SU-DHL-6 (cell line): ENCODE measurements at regions not wholly inside any gene's neighbourhood (a gene's known extent, or its start where the extent isn't known, plus 50 kb on each side); places are given as distances from the start of the nearest gene placed in this dataset.

ENCODE experiments used
- H2AFZ ChIP-seq: fragments of 200-600 bp; sonication (generic); 2 replicates; pipeline ENCODE4 v1.6.1; 2014; ENCODE audit warnings: low read depth, mild to moderate bottlenecking, moderate library complexity, mixed read lengths, antibody characterized with exemption, low read length; ENCODE audit not compliant: severe bottlenecking
- H3F3A ChIP-seq: fragments of 200-600 bp; shearing (Covaris generic); 2 replicates; pipeline ENCODE4 v1.6.0; 2016; ENCODE audit warnings: antibody characterized with exemption, mild to moderate bottlenecking; ENCODE audit not compliant: insufficient read depth
- H3K27ac ChIP-seq: fragments of 200-600 bp; sonication (generic); 2 replicates; pipeline ENCODE4 v1.5.1; 2016; ENCODE audit warnings: low read depth, mild to moderate bottlenecking, low read length, moderate library complexity, mixed read lengths
- H3K27me3 ChIP-seq: fragments of 200-600 bp; sonication (generic), shearing (Covaris generic); 2 replicates; pipeline ENCODE4 v1.6.0; 2014; ENCODE audit warnings: mild to moderate bottlenecking, low read length
- H3K36me3 ChIP-seq: fragments of 200-600 bp; sonication (generic); 2 replicates; pipeline ENCODE4 v1.6.1; 2014; ENCODE audit warnings: mild to moderate bottlenecking, low read length, mixed read lengths
- H3K4me2 ChIP-seq: fragments of 300-600, 200-600 bp; shearing (Covaris generic), sonication (generic); 2 replicates; pipeline ENCODE4 v1.6.0; 2014; ENCODE audit warnings: low read length, low read depth, mild to moderate bottlenecking; ENCODE audit not compliant: poor library complexity, severe bottlenecking
- H3K4me3 ChIP-seq: fragments of 200-600 bp; sonication (generic); 2 replicates; pipeline ENCODE4 v1.5.1; 2014; ENCODE audit warnings: antibody characterized with exemption, low read length, mild to moderate bottlenecking, mixed read lengths; ENCODE audit not compliant: insufficient read depth, poor library complexity, severe bottlenecking
- H3K79me2 ChIP-seq: fragments of 200-600 bp; sonication (generic); 2 replicates; pipeline ENCODE4 v1.6.1; 2014; ENCODE audit warnings: mild to moderate bottlenecking, low read length, moderate library complexity; ENCODE audit not compliant: insufficient read depth
- H3K9ac ChIP-seq: fragments of 200-600 bp; sonication (generic); 2 replicates; pipeline ENCODE4 v1.7.0; 2014; ENCODE audit warnings: mild to moderate bottlenecking, low read length
- H3K9me2 ChIP-seq: fragments of 200-600 bp; sonication (generic); replicated peaks from 2 replicates; pipeline ENCODE4 v1.6.1; 2014; ENCODE audit warnings: low read length; ENCODE audit not compliant: insufficient read depth
- H3K9me3 ChIP-seq: fragments of 200-600 bp; sonication (generic); 2 replicates; pipeline ENCODE4 v1.6.1; 2014; ENCODE audit warnings: low read length, mixed read lengths; ENCODE audit not compliant: insufficient read depth
- H4K20me1 ChIP-seq: fragments of 200-600 bp; sonication (generic); 2 replicates; pipeline ENCODE4 v1.6.1; 2014; ENCODE audit warnings: low read depth, mild to moderate bottlenecking, antibody characterized with exemption, low read length, moderate library complexity, mixed read lengths
- EZH2phosphoT487 ChIP-seq: fragments of 200-600 bp; sonication (generic), shearing (Covaris generic); conservative IDR thresholded peaks from 2 replicates; pipeline ENCODE4 v1.6.1; 2018; ENCODE audit warnings: mild to moderate bottlenecking, antibody characterized with exemption, low read length, moderate library complexity, mixed read lengths
- TF ChIP-seq, protein P1 (sequence below): fragments of 200-600 bp; sonication (generic); IDR thresholded peaks from one replicate; pipeline ENCODE4 v1.5.1; 2017; ENCODE audit warnings: antibody characterized with exemption, mild to moderate bottlenecking, low read length, moderate library complexity; ENCODE audit not compliant: insufficient read depth, poor library complexity, severe bottlenecking

DNA sequence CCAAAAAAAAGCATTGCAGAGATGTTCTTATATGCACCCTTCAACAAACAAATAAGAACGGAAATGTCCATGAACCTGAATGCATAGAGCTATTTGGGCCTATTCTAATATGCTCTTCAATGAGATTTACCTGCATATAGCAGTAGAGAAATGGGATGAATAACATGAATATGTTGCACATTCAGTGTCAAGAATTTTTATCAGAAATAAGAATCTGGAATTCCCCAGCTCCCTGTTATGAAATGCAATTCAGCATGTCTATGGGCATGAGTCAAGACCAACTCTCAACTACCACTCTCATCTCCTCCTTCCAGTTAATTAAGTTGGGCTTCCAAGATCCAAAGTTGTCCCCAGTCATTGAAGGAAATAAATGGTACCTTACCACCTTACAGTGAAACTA is 133.7 kb upstream of the ALCAM start:
- no peak for TF ChIP-seq EZH2phosphoT487
- TF ChIP-seq, protein P1, sequence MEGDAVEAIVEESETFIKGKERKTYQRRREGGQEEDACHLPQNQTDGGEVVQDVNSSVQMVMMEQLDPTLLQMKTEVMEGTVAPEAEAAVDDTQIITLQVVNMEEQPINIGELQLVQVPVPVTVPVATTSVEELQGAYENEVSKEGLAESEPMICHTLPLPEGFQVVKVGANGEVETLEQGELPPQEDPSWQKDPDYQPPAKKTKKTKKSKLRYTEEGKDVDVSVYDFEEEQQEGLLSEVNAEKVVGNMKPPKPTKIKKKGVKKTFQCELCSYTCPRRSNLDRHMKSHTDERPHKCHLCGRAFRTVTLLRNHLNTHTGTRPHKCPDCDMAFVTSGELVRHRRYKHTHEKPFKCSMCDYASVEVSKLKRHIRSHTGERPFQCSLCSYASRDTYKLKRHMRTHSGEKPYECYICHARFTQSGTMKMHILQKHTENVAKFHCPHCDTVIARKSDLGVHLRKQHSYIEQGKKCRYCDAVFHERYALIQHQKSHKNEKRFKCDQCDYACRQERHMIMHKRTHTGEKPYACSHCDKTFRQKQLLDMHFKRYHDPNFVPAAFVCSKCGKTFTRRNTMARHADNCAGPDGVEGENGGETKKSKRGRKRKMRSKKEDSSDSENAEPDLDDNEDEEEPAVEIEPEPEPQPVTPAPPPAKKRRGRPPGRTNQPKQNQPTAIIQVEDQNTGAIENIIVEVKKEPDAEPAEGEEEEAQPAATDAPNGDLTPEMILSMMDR: no peak
- H3K27me3 ChIP-seq: no peaks in the 10 kb centered on the region
- H3K27ac ChIP-seq: no peak overlapping the region
- no peak overlapping the region for H2AFZ ChIP-seq
- no peak overlapping the region for H3K9ac ChIP-seq
- H3K9me2 ChIP-seq: no peaks in the 10 kb centered on the region
- H3K36me3 ChIP-seq: no peaks in the 10 kb centered on the region
- no peaks in the 10 kb centered on the region for H3K79me2 ChIP-seq
- H3K4me3 ChIP-seq: no peak overlapping the region
- no peaks in the 10 kb centered on the region for H4K20me1 ChIP-seq
- H3F3A ChIP-seq: no peaks in the 10 kb centered on the region
- H3K4me2 ChIP-seq: no peak overlapping the region
- no peaks in the 10 kb centered on the region for H3K9me3 ChIP-seq

DNA sequence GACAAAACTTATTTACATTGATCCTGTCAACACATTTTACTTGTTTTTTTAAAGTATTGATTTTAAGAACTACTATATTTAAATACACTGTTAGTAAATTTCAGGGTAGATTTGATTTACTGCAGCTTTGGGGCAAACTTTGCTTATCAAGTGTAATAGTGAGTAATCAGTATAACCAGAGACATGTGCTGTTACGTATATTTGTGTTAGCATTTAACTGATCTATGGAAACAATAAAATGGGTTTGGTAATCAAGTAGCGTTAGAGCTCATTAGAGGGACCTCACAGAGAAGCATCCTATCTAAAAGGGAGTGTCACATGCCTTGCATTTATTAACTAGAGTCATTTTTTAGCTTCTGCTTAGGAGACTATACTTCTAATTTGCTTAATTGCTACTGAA is 131.5 kb upstream of the ALCAM start:
- no peaks in the 10 kb centered on the region for H3K79me2 ChIP-seq
- no peaks in the 10 kb centered on the region for H3K9me2 ChIP-seq
- H2AFZ ChIP-seq: no peak overlapping the region
- H4K20me1 ChIP-seq: no peaks in the 10 kb centered on the region
- no peak overlapping the region for H3K4me2 ChIP-seq
- H3K27ac ChIP-seq: no peak overlapping the region
- H3F3A ChIP-seq: no peaks in the 10 kb centered on the region
- H3K36me3 ChIP-seq: no peaks in the 10 kb centered on the region
- H3K9me3 ChIP-seq: no peaks in the 10 kb centered on the region
- no peak for TF ChIP-seq EZH2phosphoT487
- TF ChIP-seq, protein P1: no peak
- no peaks in the 10 kb centered on the region for H3K27me3 ChIP-seq
- no peak overlapping the region for H3K4me3 ChIP-seq
- no peak overlapping the region for H3K9ac ChIP-seq

DNA sequence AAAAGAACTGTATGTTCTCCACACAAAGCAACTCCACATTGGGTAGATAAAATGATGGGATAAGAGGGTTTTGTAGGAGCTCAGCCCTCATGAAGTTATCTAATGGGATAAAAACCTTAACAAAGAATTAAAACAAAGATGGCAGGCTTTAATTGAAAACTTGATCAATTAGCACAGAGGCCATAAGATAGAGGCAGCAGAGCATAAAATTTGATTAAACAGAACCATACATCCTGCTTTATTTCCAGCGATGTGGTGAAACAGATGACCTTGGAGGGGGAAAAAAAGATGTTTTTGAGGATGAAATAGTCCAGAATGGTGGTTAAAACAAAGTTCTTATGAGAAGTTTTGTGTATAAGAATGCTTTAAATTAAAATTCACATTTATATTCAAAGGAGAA is 130.9 kb upstream of the ALCAM start:
- no peaks in the 10 kb centered on the region; the same call in 1 of the 2 replicates for H3K9me2 ChIP-seq
- H3K27ac ChIP-seq: no peak overlapping the region
- no peak overlapping the region for H3K9ac ChIP-seq
- no peak overlapping the region for H3K4me2 ChIP-seq
- no peaks in the 10 kb centered on the region for H3K9me3 ChIP-seq
- H2AFZ ChIP-seq: no peak overlapping the region
- H3K4me3 ChIP-seq: no peak overlapping the region
- no peaks in the 10 kb centered on the region for H3K79me2 ChIP-seq
- no peaks in the 10 kb centered on the region for H4K20me1 ChIP-seq
- no peak for TF ChIP-seq EZH2phosphoT487
- TF ChIP-seq, protein P1: no peak
- H3F3A ChIP-seq: no peaks in the 10 kb centered on the region
- H3K27me3 ChIP-seq: no peaks in the 10 kb centered on the region
- H3K36me3 ChIP-seq: no peaks in the 10 kb centered on the region
